Lower lobe of right lung (tissue), 2 donors: ENCODE measurements at regions not wholly inside any gene's neighbourhood (a gene's known extent, or its start where the extent isn't known, plus 50 kb on each side); places are given as distances from the start of the nearest gene placed in this dataset.

Source experiments
- ATAC-seq, 2 donors: fragments of 200-7000 bp; cut with Tn5 transposase; one replicate each; pipeline ENCODE4 v1.9.1; 2020 to 2022; ENCODE audit warnings: mild to moderate bottlenecking in 2 of 2, moderate library complexity in 2 of 2
- DNase-seq: peaks from one replicate; pipeline ENCODE4 v3.0.0-alpha.2; 2020
- H3K27ac ChIP-seq: fragments of 200-600 bp; one replicate; pipeline ENCODE4 v1.8.0; 2022
- H3K27me3 ChIP-seq: fragments of 200-600 bp; one replicate; pipeline ENCODE4 v1.8.0; 2022; ENCODE audit warnings: low read depth
- H3K36me3 ChIP-seq: fragments of 200-600 bp; one replicate; pipeline ENCODE4 v1.8.0; 2022; ENCODE audit warnings: mild to moderate bottlenecking
- H3K4me1 ChIP-seq: fragments of 200-600 bp; one replicate; pipeline ENCODE4 v1.8.0; 2022
- H3K4me3 ChIP-seq: fragments of 200-600 bp; one replicate; pipeline ENCODE4 v1.8.0; 2022; ENCODE audit warnings: mild to moderate bottlenecking
- H3K9me3 ChIP-seq: fragments of 200-600 bp; one replicate; pipeline ENCODE4 v1.8.0; 2022
- intact Hi-C: fragments of 100-400 bp; cut with DNase I; formaldehyde crosslinking; loops from one replicate; pipeline ENCODE4 v1.11.0; 2022
- TF ChIP-seq, protein P1 (sequence below): fragments of 200-600 bp; IDR thresholded peaks from one replicate; pipeline ENCODE4 v1.8.0; 2022; ENCODE audit warnings: antibody characterized with exemption, mild to moderate bottlenecking
- donor health status: DM: no; HTN: yes; CAD: no; lungs with severe emphysema.

GRCh38 chr3:194970066-194970465 is 284.4 kb downstream of the FAM43A start:
- intact Hi-C loops, result no loop called here
- TF ChIP-seq, protein P1, sequence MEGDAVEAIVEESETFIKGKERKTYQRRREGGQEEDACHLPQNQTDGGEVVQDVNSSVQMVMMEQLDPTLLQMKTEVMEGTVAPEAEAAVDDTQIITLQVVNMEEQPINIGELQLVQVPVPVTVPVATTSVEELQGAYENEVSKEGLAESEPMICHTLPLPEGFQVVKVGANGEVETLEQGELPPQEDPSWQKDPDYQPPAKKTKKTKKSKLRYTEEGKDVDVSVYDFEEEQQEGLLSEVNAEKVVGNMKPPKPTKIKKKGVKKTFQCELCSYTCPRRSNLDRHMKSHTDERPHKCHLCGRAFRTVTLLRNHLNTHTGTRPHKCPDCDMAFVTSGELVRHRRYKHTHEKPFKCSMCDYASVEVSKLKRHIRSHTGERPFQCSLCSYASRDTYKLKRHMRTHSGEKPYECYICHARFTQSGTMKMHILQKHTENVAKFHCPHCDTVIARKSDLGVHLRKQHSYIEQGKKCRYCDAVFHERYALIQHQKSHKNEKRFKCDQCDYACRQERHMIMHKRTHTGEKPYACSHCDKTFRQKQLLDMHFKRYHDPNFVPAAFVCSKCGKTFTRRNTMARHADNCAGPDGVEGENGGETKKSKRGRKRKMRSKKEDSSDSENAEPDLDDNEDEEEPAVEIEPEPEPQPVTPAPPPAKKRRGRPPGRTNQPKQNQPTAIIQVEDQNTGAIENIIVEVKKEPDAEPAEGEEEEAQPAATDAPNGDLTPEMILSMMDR, result no peak
- Histone ChIP-seq H3K27me3 (no peaks in the 10 kb centered on the region), H3K9me3 (no peaks in the 10 kb centered on the region), H3K36me3 (no peaks in the 10 kb centered on the region), H3K27ac (no peak overlapping the region), H3K4me3 (no peak overlapping the region), H3K4me1 (no peaks in the 10 kb centered on the region)
- DNase-seq, result no peak
- no peak for ATAC-seq

DNA sequence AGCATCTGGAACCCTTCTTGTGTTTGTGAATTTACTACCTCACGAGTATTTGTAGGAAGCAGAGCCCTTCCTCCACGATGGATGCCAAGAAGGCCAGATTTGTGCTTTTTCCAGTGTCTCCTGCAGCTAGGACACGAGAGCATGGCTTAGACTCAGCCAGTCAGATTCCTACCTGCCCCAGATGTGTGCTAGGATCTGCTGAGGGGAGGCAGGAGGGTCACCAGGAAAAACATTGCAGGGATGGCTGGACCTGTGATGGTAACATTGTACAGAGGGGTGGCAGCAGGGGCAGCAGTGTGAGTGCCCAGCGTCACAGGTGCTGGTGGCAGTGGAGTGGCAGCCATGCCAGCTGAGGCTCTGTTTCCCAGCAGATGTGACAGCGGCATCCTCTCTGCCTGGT is 285.3 kb downstream of the FAM43A start:
- no peaks in the 10 kb centered on the region for H3K4me1 ChIP-seq
- no peaks in the 10 kb centered on the region for H3K36me3 ChIP-seq
- H3K27ac ChIP-seq, result no peak overlapping the region
- H3K9me3 ChIP-seq, result no peaks in the 10 kb centered on the region
- intact Hi-C loops, result no loop called here
- TF ChIP-seq, protein P1, result no peak
- H3K27me3 ChIP-seq, result no peaks in the 10 kb centered on the region
- ATAC-seq (no peak), DNase-seq (no peak)
- no peak overlapping the region for H3K4me3 ChIP-seq

GRCh38 chr3:194971965-194972364 is 286.3 kb downstream of the FAM43A start:
- Histone ChIP-seq H3K4me3 (no peak overlapping the region), H3K27ac (no peak overlapping the region), H3K4me1 (no peaks in the 10 kb centered on the region), H3K27me3 (no peaks in the 10 kb centered on the region), H3K36me3 (no peaks in the 10 kb centered on the region), H3K9me3 (no peaks in the 10 kb centered on the region)
- no peak for ATAC-seq
- TF ChIP-seq, protein P1, result no peak
- intact Hi-C loops, result no loop called here
- DNase-seq, result no peak

- DNase-seq (no peak), ATAC-seq (no peak)
- TF ChIP-seq, protein P1, result no peak
- no peak overlapping the region for H3K27ac ChIP-seq
- intact Hi-C loops, result no loop called here
- no peaks in the 10 kb centered on the region for H3K27me3 ChIP-seq
- H3K4me3 ChIP-seq, result no peak overlapping the region
- no peaks in the 10 kb centered on the region for H3K4me1 ChIP-seq
- H3K9me3 ChIP-seq, result no peaks in the 10 kb centered on the region
- no peaks in the 10 kb centered on the region for H3K36me3 ChIP-seq
These were observed 287.0 kb downstream of the FAM43A start for GRCh38 chr3:194972641-194973040.

DNA sequence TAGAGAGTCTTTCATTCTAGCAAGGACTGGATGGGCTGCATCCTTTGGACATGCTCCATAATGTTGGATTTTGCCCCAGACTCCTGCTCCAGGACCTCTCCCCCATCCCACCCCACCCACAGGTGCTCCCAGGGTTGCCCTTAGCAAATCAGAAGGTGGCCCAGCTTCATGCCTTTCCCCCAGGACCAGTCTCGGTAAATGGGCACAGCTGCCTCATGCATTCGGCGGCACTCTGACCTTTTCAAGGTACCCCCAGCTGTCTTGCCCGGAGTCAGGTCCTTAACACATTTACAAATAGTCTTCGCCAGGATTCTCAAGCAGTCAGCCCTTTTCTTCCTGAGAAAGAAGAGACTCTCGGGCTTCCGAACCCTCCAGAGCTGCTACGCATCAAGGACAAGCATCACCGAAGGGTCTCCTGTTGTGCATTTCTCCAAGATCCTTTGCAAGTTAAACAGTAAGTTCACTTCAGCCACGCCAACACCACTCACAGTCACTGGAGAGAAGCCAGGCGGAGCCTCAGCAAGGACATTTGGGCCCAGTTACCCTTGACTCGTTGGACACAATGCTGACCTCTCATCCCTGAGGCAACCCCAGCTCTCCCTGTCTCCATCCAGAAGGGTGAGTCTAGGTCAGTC is 287.8 kb downstream of the FAM43A start:
- DNase-seq (no peak), ATAC-seq (no peak)
- intact Hi-C loops, result no loop called here
- H3K36me3 ChIP-seq, result no peaks in the 10 kb centered on the region
- H3K9me3 ChIP-seq, result no peaks in the 10 kb centered on the region
- H3K27ac ChIP-seq, result no peak overlapping the region
- TF ChIP-seq, protein P1, result no peak
- H3K4me1 ChIP-seq, result no peaks in the 10 kb centered on the region
- no peaks in the 10 kb centered on the region for H3K27me3 ChIP-seq
- no peak overlapping the region for H3K4me3 ChIP-seq
